MCF 10A (cell line): ENCODE measurements at regions not wholly inside any gene's neighbourhood (a gene's known extent, or its start where the extent isn't known, plus 50 kb on each side); places are given as distances from the start of the nearest gene placed in this dataset.

Experiments
- BruUV-seq: library from RNA; stranded (reverse); fragments of 400-500 nt; replicated peaks from 2 replicates; lab custom pipeline; 2021; lab: Mats Ljungman, UMichigan
- CTCF ChIA-PET: fragments of 300-600 bp; sonication (Branson Sonifier 250); formaldehyde crosslinking; extraction: SDS; loops from one replicate; lab custom pipeline; 2021; ENCODE audit warnings: antibody characterized with exemption, inconsistent platforms; lab: Yijun Ruan, JAX
- POLR2A ChIA-PET: fragments of 300-600, 350-650 bp; sonication (Branson Sonifier 250); formaldehyde crosslinking; extraction: SDS; loops from one replicate; lab custom pipeline; 2020; ENCODE audit warnings: antibody characterized with exemption, inconsistent platforms; lab: Yijun Ruan, JAX
- DNase-seq: peaks from one replicate; pipeline ENCODE4 v3.0.0-alpha.2; 2018; ENCODE audit not compliant: unreplicated experiment
- H3K27ac Mint-ChIP-seq: one replicate; pipeline ENCODE4 v1.8.0; 2022; ENCODE audit warnings: mild to moderate bottlenecking, low read depth, mixed read lengths; ENCODE audit not compliant: unreplicated experiment
- H3K27me3 Mint-ChIP-seq: one replicate; pipeline ENCODE4 v1.8.0; 2022; ENCODE audit warnings: mixed read lengths; ENCODE audit not compliant: insufficient read depth, unreplicated experiment
- H3K36me3 Mint-ChIP-seq: one replicate; pipeline ENCODE4 v1.8.0; 2022; ENCODE audit warnings: mild to moderate bottlenecking, moderate library complexity, mixed read lengths; ENCODE audit not compliant: insufficient read depth, unreplicated experiment
- H3K4me1 Mint-ChIP-seq: one replicate; pipeline ENCODE4 v1.8.0; 2022; ENCODE audit warnings: mixed read lengths; ENCODE audit not compliant: insufficient read depth, unreplicated experiment
- H3K4me3 Mint-ChIP-seq: one replicate; pipeline ENCODE4 v1.8.0; 2022; ENCODE audit warnings: mild to moderate bottlenecking, moderate library complexity, mixed read lengths; ENCODE audit not compliant: unreplicated experiment
- H3K9me3 Mint-ChIP-seq: one replicate; pipeline ENCODE4 v1.8.0; 2022; ENCODE audit warnings: mixed read lengths; ENCODE audit not compliant: unreplicated experiment
- CTCF ChIP-seq: fragments of 200-600 bp; IDR thresholded peaks from one replicate; pipeline ENCODE4 v1.8.0; 2022; ENCODE audit warnings: antibody characterized with exemption, mild to moderate bottlenecking; ENCODE audit not compliant: unreplicated experiment
- intact Hi-C: fragments of 100-400 bp; cut with micrococcal nuclease; formaldehyde crosslinking; loops from 2 replicates; pipeline ENCODE4 v1.14.1; 2022

GRCh38 chr7:96629884-96630283 is 79.8 kb downstream of the SEM1 start:
- no peaks in the 10 kb centered on the region for H3K4me1 Mint-ChIP-seq
- no peak overlapping the region for H3K4me3 Mint-ChIP-seq
- intact Hi-C loops: no loop called here
- no peak for TF ChIP-seq CTCF
- CTCF ChIA-PET: no interaction called here
- H3K9me3 Mint-ChIP-seq: peaks cover 7% of the 10 kb centered on the region
- no peak overlapping the region for H3K27ac Mint-ChIP-seq
- peaks cover 49% of the 10 kb centered on the region for H3K27me3 Mint-ChIP-seq
- POLR2A ChIA-PET: interaction anchor here (0.6 to 0.7 kb wide), 2 partner anchors 9 to 103 kb away, joined by 3 read pairs; no protein-coding TSS in a partner anchor
- no peaks in the 10 kb centered on the region for H3K36me3 Mint-ChIP-seq
- BruUV-seq: no TSS peak
- DNase-seq: no peak

- Mint-ChIP-seq H3K27me3 (peaks cover 61% of the 10 kb centered on the region), H3K9me3 (peaks cover 7% of the 10 kb centered on the region), H3K27ac (no peak overlapping the region), H3K36me3 (no peaks in the 10 kb centered on the region), H3K4me1 (no peaks in the 10 kb centered on the region), H3K4me3 (no peak overlapping the region)
- intact Hi-C loops: no loop called here
- DNase-seq: no peak
- TF ChIP-seq CTCF: no peak
- POLR2A ChIA-PET: no interaction called here
- CTCF ChIA-PET: no interaction called here
- BruUV-seq: no TSS peak
These were observed 84.7 kb downstream of the SEM1 start for GRCh38 chr7:96624954-96625353.

- Mint-ChIP-seq H3K4me1 (no peaks in the 10 kb centered on the region), H3K9me3 (no peaks in the 10 kb centered on the region), H3K27me3 (peaks cover 47% of the 10 kb centered on the region), H3K4me3 (no peak overlapping the region), H3K27ac (no peak overlapping the region), H3K36me3 (no peaks in the 10 kb centered on the region)
- ChIA-PET CTCF (interaction anchor here (0.6 to 1.1 kb wide), 3 partner anchors 205 to 944 kb away, joined by 4 to 5 read pairs (median 4); no protein-coding TSS in a partner anchor), POLR2A (no interaction called here)
- DNase-seq: no peak
- TF ChIP-seq CTCF: no peak
- intact Hi-C loops: no loop called here
- no TSS peak for BruUV-seq
These were observed 87.7 kb downstream of the SEM1 start for GRCh38 chr7:96621932-96622331.

GRCh38 chr7:96614154-96614867 is 95.3 kb downstream of the SEM1 start:
- ChIA-PET CTCF (no interaction called here), POLR2A (no interaction called here)
- Mint-ChIP-seq H3K4me3 (no peak overlapping the region), H3K27me3 (peaks cover 21% of the 10 kb centered on the region), H3K36me3 (no peaks in the 10 kb centered on the region), H3K9me3 (no peaks in the 10 kb centered on the region), H3K27ac (no peak overlapping the region), H3K4me1 (no peaks in the 10 kb centered on the region)
- BruUV-seq: no TSS peak
- no peak for TF ChIP-seq CTCF
- intact Hi-C loops: no loop called here
- no peak for DNase-seq
